Hepatocyte (in vitro differentiated cells): ENCODE measurements at regions not wholly inside any gene's neighbourhood (a gene's known extent, or its start where the extent isn't known, plus 50 kb on each side); places are given as distances from the start of the nearest gene placed in this dataset.

ENCODE experiments used
- DNase-seq: peaks from one replicate; pipeline ENCODE4 v3.0.0-alpha.2; 2016; ENCODE audit warnings: low spot score
- H2AFZ ChIP-seq: fragments of 200-600 bp; sonication (generic); 2 replicates; pipeline ENCODE4 v1.6.0; 2016; ENCODE audit warnings: antibody characterized with exemption, mild to moderate bottlenecking
- H3K27ac ChIP-seq: fragments of 200-600 bp; sonication (generic); 2 replicates; pipeline ENCODE4 v1.5.1; 2016; ENCODE audit warnings: mild to moderate bottlenecking
- H3K27me3 ChIP-seq: fragments of 200-600 bp; sonication (generic); 2 replicates; pipeline ENCODE4 v1.6.1; 2016
- H3K36me3 ChIP-seq: fragments of 200-600 bp; sonication (generic); replicated peaks from 2 replicates; pipeline ENCODE4 v1.5.1; 2016; ENCODE audit warnings: low read depth; ENCODE audit not compliant: insufficient read depth
- H3K4me1 ChIP-seq: fragments of 200-600 bp; sonication (generic); 2 replicates; pipeline ENCODE4 v1.5.1; 2016; ENCODE audit warnings: mild to moderate bottlenecking, moderate library complexity; ENCODE audit not compliant: insufficient read depth
- H3K4me2 ChIP-seq: fragments of 200-600 bp; sonication (generic); 2 replicates; pipeline ENCODE4 v1.6.0; 2016
- H3K4me3 ChIP-seq: fragments of 200-600 bp; sonication (generic); 2 replicates; pipeline ENCODE4 v1.5.1; 2016; ENCODE audit warnings: mild to moderate bottlenecking
- H3K79me2 ChIP-seq: fragments of 200-600 bp; sonication (generic); 2 replicates; pipeline ENCODE4 v1.6.0; 2017; ENCODE audit warnings: mild to moderate bottlenecking
- H3K9me2 ChIP-seq: fragments of 200-600 bp; sonication (generic); replicated peaks from 2 replicates; pipeline ENCODE4 v1.6.0; 2017; ENCODE audit warnings: mild to moderate bottlenecking; ENCODE audit not compliant: insufficient read depth
- H3K9me3 ChIP-seq: fragments of 200-600 bp; sonication (generic); 2 replicates; pipeline ENCODE4 v1.5.1; 2016; ENCODE audit warnings: low read depth, mild to moderate bottlenecking
- H4K20me1 ChIP-seq: fragments of 200-600 bp; sonication (generic); 2 replicates; pipeline ENCODE4 v1.6.0; 2016; ENCODE audit warnings: mild to moderate bottlenecking; ENCODE audit not compliant: insufficient read depth, poor library complexity, severe bottlenecking
- EZH2 ChIP-seq: fragments of 200-600 bp; sonication (generic); IDR thresholded peaks from 2 replicates; pipeline ENCODE4 v1.6.1; 2016; ENCODE audit warnings: antibody characterized with exemption, mild to moderate bottlenecking, borderline replicate concordance
- EZH2phosphoT487 ChIP-seq: fragments of 200-600 bp; sonication (generic); IDR thresholded peaks from one replicate; pipeline ENCODE4 v1.6.1; 2018; ENCODE audit warnings: antibody characterized with exemption, mild to moderate bottlenecking, low read depth, moderate library complexity; ENCODE audit not compliant: unreplicated experiment, severe bottlenecking
- WGBS: methylation state at CpG from one replicate; pipeline ENCODE4 v1.1.6; 2016; ENCODE audit warnings: low lambda C conversion rate; ENCODE audit errors: missing lambda C conversion rate; 5-methylcytosine and 5-hydroxymethylcytosine counted together
- TF ChIP-seq, protein P1 (sequence below): fragments of 200-600 bp; sonication (generic); IDR thresholded peaks from 2 replicates; pipeline ENCODE4 v1.5.1; 2016; ENCODE audit warnings: antibody characterized with exemption, mild to moderate bottlenecking; ENCODE audit not compliant: poor library complexity

DNA sequence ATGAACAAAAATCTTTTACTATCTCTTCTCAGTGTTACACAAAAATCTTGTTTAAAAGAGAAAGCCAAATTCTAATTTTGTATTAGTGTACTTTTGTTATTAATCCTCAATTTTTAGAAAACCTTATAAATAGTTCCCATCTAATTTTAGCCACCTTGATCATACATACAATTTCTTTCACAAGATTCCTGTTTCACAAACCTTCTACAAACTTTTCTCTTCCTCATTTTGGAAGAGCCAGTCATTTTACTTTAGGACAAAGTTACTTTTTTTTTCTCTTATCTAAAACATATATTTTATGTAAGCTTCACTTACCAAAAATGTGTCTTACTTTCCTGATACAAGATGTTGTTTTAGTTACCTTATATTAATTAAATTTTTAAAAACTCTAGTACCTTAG, 161.3 kb downstream of the YIPF5 start:
- H3K9me2 ChIP-seq, result no peaks in the 10 kb centered on the region
- H4K20me1 ChIP-seq, result no peaks in the 10 kb centered on the region
- no peaks in the 10 kb centered on the region for H3K79me2 ChIP-seq
- no peak overlapping the region for H2AFZ ChIP-seq
- H3K27me3 ChIP-seq, result no peaks in the 10 kb centered on the region
- DNase-seq, result no peak
- H3K9me3 ChIP-seq, result no peaks in the 10 kb centered on the region
- H3K4me3 ChIP-seq, result no peak overlapping the region
- no peak for TF ChIP-seq EZH2phosphoT487
- TF ChIP-seq, protein P1, sequence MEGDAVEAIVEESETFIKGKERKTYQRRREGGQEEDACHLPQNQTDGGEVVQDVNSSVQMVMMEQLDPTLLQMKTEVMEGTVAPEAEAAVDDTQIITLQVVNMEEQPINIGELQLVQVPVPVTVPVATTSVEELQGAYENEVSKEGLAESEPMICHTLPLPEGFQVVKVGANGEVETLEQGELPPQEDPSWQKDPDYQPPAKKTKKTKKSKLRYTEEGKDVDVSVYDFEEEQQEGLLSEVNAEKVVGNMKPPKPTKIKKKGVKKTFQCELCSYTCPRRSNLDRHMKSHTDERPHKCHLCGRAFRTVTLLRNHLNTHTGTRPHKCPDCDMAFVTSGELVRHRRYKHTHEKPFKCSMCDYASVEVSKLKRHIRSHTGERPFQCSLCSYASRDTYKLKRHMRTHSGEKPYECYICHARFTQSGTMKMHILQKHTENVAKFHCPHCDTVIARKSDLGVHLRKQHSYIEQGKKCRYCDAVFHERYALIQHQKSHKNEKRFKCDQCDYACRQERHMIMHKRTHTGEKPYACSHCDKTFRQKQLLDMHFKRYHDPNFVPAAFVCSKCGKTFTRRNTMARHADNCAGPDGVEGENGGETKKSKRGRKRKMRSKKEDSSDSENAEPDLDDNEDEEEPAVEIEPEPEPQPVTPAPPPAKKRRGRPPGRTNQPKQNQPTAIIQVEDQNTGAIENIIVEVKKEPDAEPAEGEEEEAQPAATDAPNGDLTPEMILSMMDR, result no peak
- TF ChIP-seq EZH2, result no peak
- H3K36me3 ChIP-seq, result no peaks in the 10 kb centered on the region
- no peak overlapping the region for H3K4me2 ChIP-seq
- no peaks in the 10 kb centered on the region for H3K4me1 ChIP-seq
- H3K27ac ChIP-seq, result no peak overlapping the region

DNA sequence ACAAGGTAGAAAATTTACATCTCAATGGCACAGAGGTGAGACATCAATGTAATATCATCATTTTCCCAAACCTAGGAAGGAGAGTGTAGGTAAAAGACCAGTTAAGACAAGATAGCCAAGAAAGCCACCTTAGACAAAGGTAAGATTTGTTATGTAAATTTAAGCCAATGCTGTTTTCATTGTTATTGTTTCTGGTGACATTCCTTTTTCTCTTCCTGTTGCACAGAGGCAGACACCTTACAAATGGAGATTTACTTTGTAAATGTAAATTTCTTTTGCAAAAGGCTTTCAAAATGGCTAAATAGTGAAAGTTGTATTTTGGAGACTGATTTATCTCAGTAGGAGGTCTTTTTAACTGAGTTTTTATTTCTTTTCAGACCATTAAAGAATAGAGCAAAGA, 159.1 kb downstream of the YIPF5 start:
- H3K9me2 ChIP-seq, result no peaks in the 10 kb centered on the region
- no peak overlapping the region for H3K27ac ChIP-seq
- no peaks in the 10 kb centered on the region for H3K79me2 ChIP-seq
- H3K9me3 ChIP-seq, result no peaks in the 10 kb centered on the region
- DNase-seq, result no peak
- H3K4me2 ChIP-seq, result no peak overlapping the region
- H3K4me1 ChIP-seq, result no peaks in the 10 kb centered on the region
- H3K4me3 ChIP-seq, result no peak overlapping the region
- H2AFZ ChIP-seq, result no peak overlapping the region
- no peaks in the 10 kb centered on the region for H3K27me3 ChIP-seq
- no peaks in the 10 kb centered on the region for H3K36me3 ChIP-seq
- H4K20me1 ChIP-seq, result no peaks in the 10 kb centered on the region
- TF ChIP-seq EZH2phosphoT487 (no peak), EZH2 (no peak)
- TF ChIP-seq, protein P1, result no peak

DNA sequence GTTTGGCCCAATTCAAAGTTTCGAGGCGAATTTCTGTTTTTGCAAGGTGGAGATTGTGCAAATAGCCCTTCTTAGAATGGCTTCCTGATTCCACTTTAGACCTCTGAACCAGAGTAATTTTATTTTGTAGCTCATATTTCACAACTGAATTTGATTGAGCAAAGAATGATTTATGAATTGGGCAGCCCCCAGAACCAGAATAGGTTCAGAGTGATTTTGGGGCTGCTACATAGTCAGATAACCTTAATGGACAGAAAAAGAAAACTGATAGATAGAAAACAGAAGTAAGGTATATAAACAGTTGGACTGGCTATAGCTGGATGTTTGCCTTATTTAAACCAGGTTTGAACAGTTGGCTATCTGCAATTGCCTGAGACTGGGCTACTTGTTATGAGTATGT, 156.6 kb downstream of the YIPF5 start:
- DNase-seq, result no peak
- no peaks in the 10 kb centered on the region for H3K79me2 ChIP-seq
- H3K27ac ChIP-seq, result no peak overlapping the region
- H2AFZ ChIP-seq, result no peak overlapping the region
- no peaks in the 10 kb centered on the region for H3K9me2 ChIP-seq
- H3K36me3 ChIP-seq, result no peaks in the 10 kb centered on the region
- H3K9me3 ChIP-seq, result no peaks in the 10 kb centered on the region
- TF ChIP-seq EZH2, result no peak
- TF ChIP-seq, protein P1, result no peak
- no peak for TF ChIP-seq EZH2phosphoT487
- WGBS, result 68% methylated on average over 2 of the region's 2 CpGs
- H3K4me1 ChIP-seq, result no peaks in the 10 kb centered on the region
- H3K4me3 ChIP-seq, result no peak overlapping the region
- no peaks in the 10 kb centered on the region for H4K20me1 ChIP-seq
- no peak overlapping the region for H3K4me2 ChIP-seq
- H3K27me3 ChIP-seq, result no peaks in the 10 kb centered on the region

DNA sequence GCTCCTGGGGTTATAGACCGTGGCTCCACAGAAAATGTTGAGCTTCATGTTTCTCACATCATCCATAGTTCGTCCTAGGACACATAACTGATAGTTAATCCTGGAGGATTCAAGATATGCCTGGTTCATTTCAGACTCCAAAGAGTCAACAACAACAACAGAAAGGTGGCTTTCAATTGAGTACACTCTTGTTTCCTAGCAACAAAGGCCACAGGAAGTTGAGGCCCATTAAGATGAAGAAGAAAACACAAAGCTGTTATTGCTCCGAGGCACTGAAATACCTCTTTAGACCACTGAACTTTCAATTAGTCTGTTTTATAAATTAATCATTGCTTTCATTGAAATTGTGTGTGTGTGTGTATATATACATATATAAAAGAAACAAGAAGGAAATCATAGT, 154.5 kb downstream of the YIPF5 start:
- Histone ChIP-seq H3K9me2 (no peaks in the 10 kb centered on the region), H3K4me1 (no peaks in the 10 kb centered on the region), H3K4me2 (no peak overlapping the region), H3K4me3 (no peak overlapping the region), H3K79me2 (no peaks in the 10 kb centered on the region), H2AFZ (no peak overlapping the region), H4K20me1 (no peaks in the 10 kb centered on the region), H3K27me3 (no peaks in the 10 kb centered on the region), H3K9me3 (no peaks in the 10 kb centered on the region), H3K36me3 (no peaks in the 10 kb centered on the region), H3K27ac (no peak overlapping the region)
- no peak for DNase-seq
- WGBS, result 70% methylated on average over 3 of the region's 3 CpGs
- TF ChIP-seq EZH2 (no peak), EZH2phosphoT487 (no peak)
- TF ChIP-seq, protein P1, result no peak
